ENCODE measurements at regions not wholly inside any gene's neighbourhood (a gene's known extent, or its start where the extent isn't known, plus 50 kb on each side); places are given as distances from the start of the nearest gene placed in this dataset.

DNA sequence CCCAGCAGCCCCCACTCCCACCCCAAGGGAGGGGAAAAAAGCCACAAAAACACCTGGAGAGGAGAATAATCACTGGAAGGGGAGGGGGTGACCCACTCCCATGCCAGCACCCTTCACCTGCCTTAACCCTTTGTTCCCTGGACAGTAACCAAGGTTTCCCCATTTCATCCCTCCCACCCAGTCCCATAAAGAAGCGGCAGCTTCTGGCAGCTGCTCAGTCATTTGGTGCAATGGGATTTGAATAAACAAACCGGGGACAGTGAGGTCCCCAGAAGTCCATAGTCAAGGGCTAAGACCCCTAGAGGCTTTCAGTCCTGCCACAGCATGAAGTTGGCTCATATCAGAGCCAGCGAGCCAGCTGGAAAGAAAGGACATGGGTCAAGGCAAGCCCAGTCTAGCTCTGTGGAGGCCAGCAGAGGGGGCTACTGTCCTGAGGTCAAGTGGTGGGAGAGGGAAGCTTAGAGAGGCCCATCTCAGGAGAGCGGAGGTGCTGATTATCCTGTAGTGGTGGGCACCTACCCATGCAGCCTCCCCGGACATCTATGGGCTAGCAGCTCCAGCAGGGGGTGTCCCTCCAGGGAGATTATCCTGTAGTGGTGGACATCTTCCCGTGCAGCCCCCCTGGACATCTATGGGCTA lies 58.9 kb upstream of the LBX1 start:
- Histone ChIP-seq H3K36me3 (ENCODE audit: low read depth) (no peaks in the 10 kb centered on the region), H3K27me3 (ENCODE audit: insufficient read depth, poor library complexity, severe bottlenecking) (peaks cover 71% of the 10 kb centered on the region), H3K4me1 (ENCODE audit: insufficient read depth, poor library complexity, severe bottlenecking) (no peaks in the 10 kb centered on the region), H3K27ac (ENCODE audit: poor library complexity, severe bottlenecking) (no peak overlapping the region), H3K9me3 (ENCODE audit: severe bottlenecking) (no peaks in the 10 kb centered on the region), H3K4me3 (ENCODE audit: severe bottlenecking) (no peak overlapping the region)
- ATAC-seq (ENCODE audit: low read depth) (no peak), DNase-seq (ENCODE audit: low spot score) (no peak)
- TF ChIP-seq, protein P1, sequence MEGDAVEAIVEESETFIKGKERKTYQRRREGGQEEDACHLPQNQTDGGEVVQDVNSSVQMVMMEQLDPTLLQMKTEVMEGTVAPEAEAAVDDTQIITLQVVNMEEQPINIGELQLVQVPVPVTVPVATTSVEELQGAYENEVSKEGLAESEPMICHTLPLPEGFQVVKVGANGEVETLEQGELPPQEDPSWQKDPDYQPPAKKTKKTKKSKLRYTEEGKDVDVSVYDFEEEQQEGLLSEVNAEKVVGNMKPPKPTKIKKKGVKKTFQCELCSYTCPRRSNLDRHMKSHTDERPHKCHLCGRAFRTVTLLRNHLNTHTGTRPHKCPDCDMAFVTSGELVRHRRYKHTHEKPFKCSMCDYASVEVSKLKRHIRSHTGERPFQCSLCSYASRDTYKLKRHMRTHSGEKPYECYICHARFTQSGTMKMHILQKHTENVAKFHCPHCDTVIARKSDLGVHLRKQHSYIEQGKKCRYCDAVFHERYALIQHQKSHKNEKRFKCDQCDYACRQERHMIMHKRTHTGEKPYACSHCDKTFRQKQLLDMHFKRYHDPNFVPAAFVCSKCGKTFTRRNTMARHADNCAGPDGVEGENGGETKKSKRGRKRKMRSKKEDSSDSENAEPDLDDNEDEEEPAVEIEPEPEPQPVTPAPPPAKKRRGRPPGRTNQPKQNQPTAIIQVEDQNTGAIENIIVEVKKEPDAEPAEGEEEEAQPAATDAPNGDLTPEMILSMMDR (IDR thresholded peaks at IDR 0.05; ENCODE audit: poor library complexity, severe bottlenecking), result no peak

DNA sequence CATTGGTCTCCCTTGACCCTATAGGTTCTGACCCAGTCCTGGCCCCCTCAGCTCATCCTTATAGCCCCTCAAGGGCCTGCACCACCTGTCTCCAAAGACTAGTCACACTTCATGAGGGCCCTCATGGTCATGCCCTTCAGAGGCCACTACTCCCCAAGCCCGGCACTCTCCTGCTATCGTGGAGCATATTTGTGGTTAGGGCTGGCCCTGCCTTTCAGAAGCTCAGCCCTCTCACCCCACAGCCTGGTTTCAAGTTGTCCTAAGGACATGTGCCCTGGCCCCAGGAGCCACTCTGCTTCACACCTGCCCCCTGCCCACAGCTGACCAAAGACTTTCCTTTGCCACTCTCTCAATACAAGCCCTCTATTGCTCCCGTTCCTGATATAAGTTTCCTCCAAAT lies 60.3 kb upstream of the LBX1 start:
- H3K27me3 ChIP-seq (ENCODE audit: insufficient read depth, poor library complexity, severe bottlenecking), result peaks cover 64% of the 10 kb centered on the region
- no peak overlapping the region for H3K4me3 ChIP-seq (ENCODE audit: severe bottlenecking)
- no peaks in the 10 kb centered on the region for H3K36me3 ChIP-seq (ENCODE audit: low read depth)
- TF ChIP-seq, protein P1 (IDR thresholded peaks at IDR 0.05; ENCODE audit: poor library complexity, severe bottlenecking), result no peak
- ATAC-seq (ENCODE audit: low read depth) (no peak), DNase-seq (ENCODE audit: low spot score) (no peak)
- no peaks in the 10 kb centered on the region for H3K9me3 ChIP-seq (ENCODE audit: severe bottlenecking)
- H3K27ac ChIP-seq (ENCODE audit: poor library complexity, severe bottlenecking), result no peak overlapping the region
- no peaks in the 10 kb centered on the region for H3K4me1 ChIP-seq (ENCODE audit: insufficient read depth, poor library complexity, severe bottlenecking)

DNA sequence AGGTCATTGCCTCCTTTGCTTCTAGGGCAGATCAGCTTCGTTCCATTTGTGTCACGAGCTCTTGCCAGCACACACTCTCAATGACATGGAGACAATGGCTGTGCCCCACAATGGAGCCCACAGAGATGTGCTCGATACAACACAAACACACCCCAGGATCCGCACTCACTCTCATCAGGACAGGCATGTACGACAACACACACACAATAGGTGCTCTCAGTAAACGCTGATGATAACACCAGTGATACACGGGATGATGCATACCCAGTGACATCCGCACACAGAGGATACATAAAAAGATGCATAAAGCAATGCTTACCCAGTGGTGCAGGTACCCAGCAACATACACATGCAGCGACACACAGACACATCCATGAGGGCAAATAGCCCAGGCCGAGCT lies 61.2 kb upstream of the LBX1 start:
- no peaks in the 10 kb centered on the region for H3K4me1 ChIP-seq (ENCODE audit: insufficient read depth, poor library complexity, severe bottlenecking)
- DNase-seq (ENCODE audit: low spot score), result no peak

DNA sequence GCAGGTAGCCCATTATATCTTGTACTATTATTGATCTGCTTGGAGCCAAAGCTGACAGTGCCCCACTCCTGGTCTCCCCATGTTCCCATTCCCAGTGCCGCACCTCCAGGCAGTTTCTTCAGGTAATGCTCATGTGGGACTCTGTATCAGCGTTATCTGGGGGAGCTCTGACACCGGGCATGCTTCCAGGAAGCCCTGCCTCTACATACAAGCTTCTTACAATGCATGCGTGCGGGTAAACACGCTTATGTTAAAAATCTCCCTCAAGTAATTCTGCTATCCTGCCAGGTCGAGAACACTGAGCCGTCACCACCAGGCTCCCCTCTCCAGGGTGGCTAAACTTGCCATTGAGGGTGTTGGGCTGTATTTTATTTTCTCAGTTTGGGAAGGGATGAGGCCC lies 61.6 kb upstream of the LBX1 start:
- Histone ChIP-seq H3K9me3 (ENCODE audit: severe bottlenecking) (no peaks in the 10 kb centered on the region), H3K4me3 (ENCODE audit: severe bottlenecking) (no peak overlapping the region), H3K36me3 (ENCODE audit: low read depth) (no peaks in the 10 kb centered on the region), H3K27me3 (ENCODE audit: insufficient read depth, poor library complexity, severe bottlenecking) (peaks cover 54% of the 10 kb centered on the region), H3K4me1 (ENCODE audit: insufficient read depth, poor library complexity, severe bottlenecking) (no peaks in the 10 kb centered on the region), H3K27ac (ENCODE audit: poor library complexity, severe bottlenecking) (no peak overlapping the region)
- no peak for ATAC-seq (ENCODE audit: low read depth)
- no peak for DNase-seq (ENCODE audit: low spot score)
- TF ChIP-seq, protein P1 (IDR thresholded peaks at IDR 0.05; ENCODE audit: poor library complexity, severe bottlenecking), result no peak

More for the DNA sequence above, 61.2 kb upstream of the LBX1 start:
- TF ChIP-seq, protein P1 (IDR thresholded peaks at IDR 0.05; ENCODE audit: poor library complexity, severe bottlenecking), result no peak
- Histone ChIP-seq H3K27me3 (ENCODE audit: insufficient read depth, poor library complexity, severe bottlenecking) (peaks cover 55% of the 10 kb centered on the region), H3K27ac (ENCODE audit: poor library complexity, severe bottlenecking) (no peak overlapping the region), H3K9me3 (ENCODE audit: severe bottlenecking) (no peaks in the 10 kb centered on the region), H3K4me3 (ENCODE audit: severe bottlenecking) (no peak overlapping the region), H3K36me3 (ENCODE audit: low read depth) (no peaks in the 10 kb centered on the region)
- no peak for ATAC-seq (ENCODE audit: low read depth)

Measured in RWPE2 (cell line).